ENCODE measurements at regions not wholly inside any gene's neighbourhood (a gene's known extent, or its start where the extent isn't known, plus 50 kb on each side); places are given as distances from the start of the nearest gene placed in this dataset.

DNA sequence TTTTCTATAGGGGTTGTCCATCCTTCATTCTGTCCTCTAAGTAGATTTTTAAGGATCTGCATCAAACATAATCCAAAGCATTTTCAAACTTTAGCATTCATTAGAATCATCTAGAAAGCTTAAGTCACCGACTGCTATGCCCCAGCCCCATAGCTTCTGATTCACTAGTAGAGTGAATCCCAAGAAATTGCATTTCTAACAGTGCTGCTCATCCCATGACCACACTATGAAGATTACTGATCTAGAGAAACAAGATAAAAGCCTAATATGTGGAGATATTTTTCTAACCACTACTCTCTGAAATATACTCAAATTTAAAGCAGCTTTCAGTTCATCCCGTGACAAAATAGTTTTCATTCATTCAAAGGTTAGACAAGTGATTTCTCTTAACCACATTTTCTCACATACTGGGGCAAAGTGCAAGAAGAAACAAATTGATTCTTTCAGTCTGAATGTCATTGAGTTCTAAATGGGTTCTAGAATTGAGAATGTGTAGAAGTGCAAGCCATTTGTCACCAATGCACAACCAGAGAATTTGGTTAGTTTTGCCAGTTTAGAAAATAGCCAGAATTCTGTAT, 286.9 kb upstream of the CD180 start:
- no peak overlapping the region for H3K27ac Mint-ChIP-seq
- POLR2A ChIA-PET, result no interaction called here
- no peak for ATAC-seq (ENCODE audit: low read depth)

DNA sequence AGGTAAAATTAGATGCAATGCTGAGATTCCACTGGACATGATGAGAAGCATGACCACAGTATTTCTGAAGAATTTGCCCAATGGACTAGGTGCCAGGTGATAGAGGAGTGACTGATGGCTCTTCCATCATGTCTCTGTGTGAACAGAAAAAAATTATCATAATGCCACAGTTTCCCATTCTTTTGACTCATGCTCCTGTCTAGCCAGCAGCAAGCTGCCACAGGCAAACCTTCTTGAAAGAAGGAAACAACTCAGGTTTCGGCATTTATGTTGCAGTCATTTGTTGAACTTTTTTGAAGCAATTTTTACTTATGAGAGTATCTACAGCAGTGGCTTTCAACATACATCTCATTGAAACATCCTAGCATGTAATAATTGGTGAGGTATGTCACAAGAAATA, 284.8 kb upstream of the CD180 start:
- no peak for DNase-seq
- Mint-ChIP-seq H3K9me3 (peaks cover 12% of the 10 kb centered on the region), H3K36me3 (peaks cover 3% of the 10 kb centered on the region), H3K27ac (no peak overlapping the region), H3K27me3 (peaks cover 2% of the 10 kb centered on the region), H3K4me3 (no peak overlapping the region), H3K4me1 (peaks cover 6% of the 10 kb centered on the region)
- no peak for ATAC-seq (ENCODE audit: low read depth)
- POLR2A ChIA-PET, result interaction anchor here (0.5 kb wide), 1 partner anchor 56 kb away, joined by 3 read pairs; no protein-coding TSS in a partner anchor

More for the DNA sequence above, 286.9 kb upstream of the CD180 start:
- H3K27me3 Mint-ChIP-seq, result peaks cover 2% of the 10 kb centered on the region
- no peak for DNase-seq
- H3K4me3 Mint-ChIP-seq, result no peak overlapping the region
- H3K36me3 Mint-ChIP-seq, result peaks cover 2% of the 10 kb centered on the region
- peaks cover 10% of the 10 kb centered on the region for H3K9me3 Mint-ChIP-seq
- no peaks in the 10 kb centered on the region for H3K4me1 Mint-ChIP-seq

- DNase-seq, result no peak
- Mint-ChIP-seq H3K4me3 (no peak overlapping the region), H3K36me3 (peaks cover 3% of the 10 kb centered on the region), H3K27ac (no peak overlapping the region), H3K4me1 (peaks cover 6% of the 10 kb centered on the region), H3K27me3 (peaks cover 2% of the 10 kb centered on the region), H3K9me3 (peaks cover 4% of the 10 kb centered on the region)
- no peak for ATAC-seq (ENCODE audit: low read depth)
- POLR2A ChIA-PET, result interaction anchor here (0.6 kb wide), 1 partner anchor 1444 kb away, joined by 3 read pairs; no protein-coding TSS in a partner anchor
These were observed 281.7 kb upstream of the CD180 start for GRCh38 chr5:67478337-67478736.

GRCh38 chr5:67476995-67477394, 280.4 kb upstream of the CD180 start:
- H3K9me3 Mint-ChIP-seq, result peaks cover 4% of the 10 kb centered on the region
- ATAC-seq (ENCODE audit: low read depth), result no peak
- POLR2A ChIA-PET, result no interaction called here

DNA sequence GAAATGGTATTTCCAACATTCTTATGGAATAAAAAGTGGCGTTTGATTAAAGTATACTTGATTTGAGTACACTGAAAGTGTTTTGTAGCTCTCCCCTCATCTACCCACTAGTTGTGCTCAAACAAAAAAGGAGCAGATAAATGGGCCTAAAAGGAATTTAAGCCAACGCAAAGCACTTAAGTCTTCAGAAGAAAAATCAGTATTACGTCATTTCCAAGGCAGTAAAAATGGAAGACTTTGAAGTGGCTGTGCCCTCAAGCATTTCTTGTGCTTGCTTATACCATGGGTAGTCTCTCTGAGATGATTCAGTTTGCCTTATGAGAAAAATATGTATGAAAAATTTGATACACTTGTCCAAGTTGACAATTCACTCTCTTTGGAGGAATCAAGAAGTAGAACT, 279.9 kb upstream of the CD180 start:
- no peak overlapping the region for H3K27ac Mint-ChIP-seq
- no peak for ATAC-seq (ENCODE audit: low read depth)

More at GRCh38 chr5:67476995-67477394, 280.4 kb upstream of the CD180 start:
- Mint-ChIP-seq H3K36me3 (peaks cover 3% of the 10 kb centered on the region), H3K27ac (no peak overlapping the region), H3K27me3 (peaks cover 2% of the 10 kb centered on the region), H3K4me1 (peaks cover 6% of the 10 kb centered on the region), H3K4me3 (no peak overlapping the region)
- DNase-seq, result no peak

GRCh38 chr5:67475489-67475888, 278.9 kb upstream of the CD180 start:
- Mint-ChIP-seq H3K27me3 (peaks cover 2% of the 10 kb centered on the region), H3K36me3 (peaks cover 1% of the 10 kb centered on the region), H3K4me1 (peaks cover 6% of the 10 kb centered on the region), H3K4me3 (no peak overlapping the region), H3K9me3 (peaks cover 2% of the 10 kb centered on the region), H3K27ac (no peak overlapping the region)
- POLR2A ChIA-PET, result no interaction called here
- ATAC-seq (ENCODE audit: low read depth) (no peak), DNase-seq (no peak)

More for the DNA sequence above, 279.9 kb upstream of the CD180 start:
- Mint-ChIP-seq H3K4me3 (no peak overlapping the region), H3K9me3 (peaks cover 4% of the 10 kb centered on the region), H3K27me3 (peaks cover 2% of the 10 kb centered on the region), H3K36me3 (peaks cover 3% of the 10 kb centered on the region), H3K4me1 (peaks cover 6% of the 10 kb centered on the region)
- DNase-seq, result no peak
- POLR2A ChIA-PET, result no interaction called here

DNA sequence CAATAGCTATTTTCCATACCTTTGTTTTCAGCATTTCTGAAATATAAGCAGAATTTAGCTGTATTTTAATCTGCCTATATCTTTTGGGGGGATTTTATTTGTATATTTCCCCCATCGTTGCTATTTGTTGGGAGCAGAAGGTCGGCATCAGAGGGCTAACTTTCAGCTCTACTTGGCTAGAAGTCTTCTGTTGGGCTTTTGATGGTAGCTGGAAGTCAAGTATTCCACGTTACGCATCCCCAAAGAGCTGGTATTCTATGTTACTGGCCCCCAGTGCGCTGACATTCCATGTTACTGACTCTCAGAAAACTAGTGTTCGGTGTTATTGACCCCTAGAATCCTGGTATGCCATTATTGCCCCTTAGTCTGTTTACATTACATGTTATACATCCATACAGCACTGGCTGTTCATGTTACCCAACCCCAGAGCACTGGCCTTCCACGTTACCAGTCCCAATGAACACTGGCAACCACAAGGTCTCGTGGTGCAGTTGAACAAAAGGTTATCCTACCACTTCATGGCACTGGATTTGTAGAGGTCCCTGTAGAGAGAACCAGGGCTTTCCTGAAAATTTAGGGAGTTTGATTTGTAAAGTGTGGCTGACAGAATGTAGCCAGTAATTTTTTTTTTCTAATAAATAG, 278.1 kb upstream of the CD180 start:
- peaks cover 6% of the 10 kb centered on the region for H3K4me1 Mint-ChIP-seq
- peaks cover 2% of the 10 kb centered on the region for H3K27me3 Mint-ChIP-seq
- POLR2A ChIA-PET, result no interaction called here

GRCh38 chr5:67467110-67467509, 270.5 kb upstream of the CD180 start:
- no peaks in the 10 kb centered on the region for H3K27me3 Mint-ChIP-seq
- ATAC-seq (ENCODE audit: low read depth), result no peak
- H3K4me1 Mint-ChIP-seq, result no peaks in the 10 kb centered on the region
- peaks cover 1% of the 10 kb centered on the region for H3K9me3 Mint-ChIP-seq
- DNase-seq, result no peak
- H3K36me3 Mint-ChIP-seq, result no peaks in the 10 kb centered on the region
- H3K27ac Mint-ChIP-seq, result no peak overlapping the region
- no peak overlapping the region for H3K4me3 Mint-ChIP-seq
- POLR2A ChIA-PET, result interaction anchor here (0.9 kb wide), 1 partner anchor 65 kb away, joined by 7 read pairs; no protein-coding TSS in a partner anchor

More for the DNA sequence above, 278.1 kb upstream of the CD180 start:
- ATAC-seq (ENCODE audit: low read depth), result no peak
- no peak overlapping the region for H3K4me3 Mint-ChIP-seq
- H3K36me3 Mint-ChIP-seq, result peaks cover 1% of the 10 kb centered on the region
- no peak for DNase-seq
- no peak overlapping the region for H3K27ac Mint-ChIP-seq
- H3K9me3 Mint-ChIP-seq, result peaks cover 1% of the 10 kb centered on the region

DNA sequence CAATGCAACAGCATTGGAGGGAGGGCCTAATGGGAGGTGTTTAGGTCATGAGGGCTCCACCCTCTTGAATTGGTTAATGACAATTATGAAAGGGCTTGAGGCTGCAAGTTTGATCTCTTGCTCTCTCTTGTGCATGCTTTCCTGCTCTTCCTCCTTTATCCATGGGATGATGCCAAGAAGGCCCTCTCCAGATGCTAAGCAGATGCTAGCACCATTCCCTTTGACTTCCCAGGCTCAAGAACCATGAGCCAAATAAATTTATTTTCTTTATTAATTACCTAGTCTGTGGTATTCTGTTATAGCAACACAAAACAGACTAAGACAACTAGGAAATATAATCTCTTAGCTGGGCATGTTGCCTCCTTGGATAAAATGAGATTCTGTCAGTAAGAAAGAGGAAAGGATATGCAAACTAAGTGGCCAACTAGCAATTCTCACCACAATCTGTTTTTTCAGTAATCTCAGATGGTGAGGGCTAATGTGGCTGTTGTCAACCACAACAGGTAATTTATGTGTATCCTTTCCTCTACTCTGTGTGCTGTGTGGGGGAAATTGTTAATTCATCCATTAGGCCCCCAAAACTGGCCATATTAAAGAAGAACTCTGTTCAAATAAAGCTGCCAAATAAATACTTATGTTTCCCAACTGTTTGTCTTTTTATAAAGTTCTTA, 269.1 kb upstream of the CD180 start:
- POLR2A ChIA-PET, result no interaction called here
- no peak for DNase-seq
- H3K27me3 Mint-ChIP-seq, result no peaks in the 10 kb centered on the region
- H3K9me3 Mint-ChIP-seq, result peaks cover 1% of the 10 kb centered on the region
- H3K27ac Mint-ChIP-seq, result no peak overlapping the region
- no peak for ATAC-seq (ENCODE audit: low read depth)
- no peaks in the 10 kb centered on the region for H3K4me1 Mint-ChIP-seq
- H3K36me3 Mint-ChIP-seq, result no peaks in the 10 kb centered on the region
- H3K4me3 Mint-ChIP-seq, result no peak overlapping the region

GRCh38 chr5:67462147-67462546, 265.5 kb upstream of the CD180 start:
- H3K27ac Mint-ChIP-seq, result no peak overlapping the region
- H3K9me3 Mint-ChIP-seq, result peaks cover 3% of the 10 kb centered on the region
- DNase-seq (no peak), ATAC-seq (ENCODE audit: low read depth) (no peak)
- POLR2A ChIA-PET, result no interaction called here
- no peaks in the 10 kb centered on the region for H3K36me3 Mint-ChIP-seq
- H3K4me3 Mint-ChIP-seq, result no peak overlapping the region
- H3K27me3 Mint-ChIP-seq, result no peaks in the 10 kb centered on the region
- no peaks in the 10 kb centered on the region for H3K4me1 Mint-ChIP-seq

- Mint-ChIP-seq H3K4me3 (no peak overlapping the region), H3K27ac (no peak overlapping the region), H3K9me3 (peaks cover 3% of the 10 kb centered on the region), H3K27me3 (no peaks in the 10 kb centered on the region), H3K36me3 (no peaks in the 10 kb centered on the region), H3K4me1 (no peaks in the 10 kb centered on the region)
- ATAC-seq (ENCODE audit: low read depth) (no peak), DNase-seq (no peak)
- POLR2A ChIA-PET, result no interaction called here
These were observed 262.7 kb upstream of the CD180 start for GRCh38 chr5:67459253-67459652.

GRCh38 chr5:67455970-67456369, 259.4 kb upstream of the CD180 start:
- no peak for DNase-seq
- no peaks in the 10 kb centered on the region for H3K4me1 Mint-ChIP-seq
- H3K27ac Mint-ChIP-seq, result no peak overlapping the region
- ATAC-seq (ENCODE audit: low read depth), result no peak
- H3K4me3 Mint-ChIP-seq, result no peak overlapping the region
- no peaks in the 10 kb centered on the region for H3K36me3 Mint-ChIP-seq
- peaks cover 2% of the 10 kb centered on the region for H3K27me3 Mint-ChIP-seq
- H3K9me3 Mint-ChIP-seq, result peaks cover 1% of the 10 kb centered on the region
- POLR2A ChIA-PET, result no interaction called here

- ATAC-seq (ENCODE audit: low read depth) (no peak), DNase-seq (no peak)
- POLR2A ChIA-PET, result no interaction called here
- H3K27ac Mint-ChIP-seq, result no peak overlapping the region
- no peaks in the 10 kb centered on the region for H3K36me3 Mint-ChIP-seq
- no peaks in the 10 kb centered on the region for H3K4me1 Mint-ChIP-seq
- H3K27me3 Mint-ChIP-seq, result peaks cover 2% of the 10 kb centered on the region
- H3K9me3 Mint-ChIP-seq, result peaks cover 1% of the 10 kb centered on the region
- H3K4me3 Mint-ChIP-seq, result no peak overlapping the region
These were observed 258.5 kb upstream of the CD180 start for GRCh38 chr5:67454957-67455561.
